Right renal pelvis (tissue), 4 donors: ENCODE measurements at regions not wholly inside any gene's neighbourhood (a gene's known extent, or its start where the extent isn't known, plus 50 kb on each side); places are given as distances from the start of the nearest gene placed in this dataset.

ENCODE experiments used
- DNase-seq, 4 donors: peaks; one replicate each; pipeline ENCODE4 v3.0.0-alpha.2; 2013; ENCODE audit warnings: low read depth in 4 of 4, low spot score in 3 of 4, missing footprints in 1 of 4

- DNase-seq: no peak
These were observed 276.0 kb downstream of the RPS24 start for GRCh38 chr10:78309536-78310237.

- DNase-seq: no peak
These were observed 276.9 kb downstream of the RPS24 start for GRCh38 chr10:78310481-78311080.

GRCh38 chr10:78312197-78313047, 278.8 kb downstream of the RPS24 start:
- no peak for DNase-seq

- DNase-seq: no peak
These were observed 279.4 kb downstream of the RPS24 start for GRCh38 chr10:78313048-78313381.

- DNase-seq: no peak
These were observed 280.0 kb downstream of the RPS24 start for GRCh38 chr10:78313636-78314035.

- no peak for DNase-seq
These were observed 281.0 kb downstream of the RPS24 start for GRCh38 chr10:78314651-78315050.

GRCh38 chr10:78316451-78316931, 282.8 kb downstream of the RPS24 start:
- DNase-seq: no peak

GRCh38 chr10:78318305-78318704, 284.6 kb downstream of the RPS24 start:
- DNase-seq: no peak

GRCh38 chr10:78319371-78319770, 285.7 kb downstream of the RPS24 start:
- no peak for DNase-seq

- DNase-seq: no peak
These were observed 286.2 kb downstream of the RPS24 start for GRCh38 chr10:78319841-78320240.

GRCh38 chr10:78320506-78320905, 286.8 kb downstream of the RPS24 start:
- no peak for DNase-seq

- DNase-seq: no peak
These were observed 287.3 kb downstream of the RPS24 start for GRCh38 chr10:78321000-78321399.

GRCh38 chr10:78321500-78321899, 287.8 kb downstream of the RPS24 start:
- DNase-seq: no peak

GRCh38 chr10:78326372-78326771, 292.7 kb downstream of the RPS24 start:
- no peak for DNase-seq

- DNase-seq: no peak
These were observed 294.3 kb downstream of the RPS24 start for GRCh38 chr10:78327778-78328591.

- no peak for DNase-seq
These were observed 295.1 kb downstream of the RPS24 start for GRCh38 chr10:78328592-78329404.

GRCh38 chr10:78330884-78331283, 297.2 kb downstream of the RPS24 start:
- no peak for DNase-seq

GRCh38 chr10:78331391-78331922, 297.8 kb downstream of the RPS24 start:
- no peak for DNase-seq

- DNase-seq: no peak
These were observed 298.3 kb downstream of the RPS24 start for GRCh38 chr10:78332012-78332411.

GRCh38 chr10:78332657-78333056, 299.0 kb downstream of the RPS24 start:
- DNase-seq: no peak
